Myocyte (in vitro differentiated cells): ENCODE measurements at regions not wholly inside any gene's neighbourhood (a gene's known extent, or its start where the extent isn't known, plus 50 kb on each side); places are given as distances from the start of the nearest gene placed in this dataset.

Experiments used
- DNase-seq: peaks from one replicate; pipeline ENCODE4 v3.0.0-alpha.2; 2012; ENCODE audit warnings: low read depth

GRCh38 chr12:53803194-53803593 is 51.4 kb upstream of the CISTR start:
- DNase-seq: no peak

- no peak for DNase-seq
Measured at GRCh38 chr12:53803703-53804102, 51.9 kb upstream of the CISTR start.

GRCh38 chr12:53804429-53804828 is 52.6 kb upstream of the CISTR start:
- DNase-seq: no peak

DNA sequence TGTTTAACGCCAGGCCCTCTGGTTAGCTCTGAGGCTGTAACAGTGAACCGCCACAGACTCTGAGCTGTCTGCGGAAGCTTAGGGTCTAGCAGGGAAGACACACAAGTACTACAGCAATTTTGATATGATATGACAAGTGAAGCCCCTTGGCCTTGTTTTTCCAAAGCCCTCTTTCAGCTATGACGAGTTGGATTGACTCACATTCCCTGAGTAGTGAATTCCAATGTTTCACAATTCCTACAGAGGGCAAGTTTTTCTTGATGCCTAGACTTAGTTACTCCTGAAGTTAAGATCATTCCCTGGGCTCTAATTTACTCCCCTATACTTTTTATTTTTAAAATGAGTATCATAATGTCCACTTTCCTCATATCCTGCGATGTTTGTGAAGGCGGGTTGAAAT is 53.3 kb upstream of the CISTR start:
- DNase-seq: no peak

DNA sequence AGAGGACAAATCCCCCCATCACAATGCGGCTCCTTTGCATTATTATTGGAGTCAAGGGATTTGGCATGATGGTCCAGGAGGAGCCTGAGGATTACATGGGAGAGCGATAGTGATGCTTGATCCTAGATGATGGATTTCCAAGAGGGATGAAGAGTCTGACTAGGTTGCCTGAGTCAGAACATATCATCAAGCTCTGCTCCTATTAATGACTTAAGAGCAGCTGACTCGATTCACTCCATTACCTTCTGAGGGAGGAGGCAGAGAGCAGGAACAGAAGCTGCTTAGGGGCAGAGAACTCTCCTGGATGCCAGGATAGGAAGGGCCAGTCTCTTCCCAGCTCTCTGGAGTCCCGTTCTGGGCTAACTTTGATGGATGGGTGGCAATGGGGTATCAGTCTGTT is 54.0 kb upstream of the CISTR start:
- DNase-seq: no peak

DNA sequence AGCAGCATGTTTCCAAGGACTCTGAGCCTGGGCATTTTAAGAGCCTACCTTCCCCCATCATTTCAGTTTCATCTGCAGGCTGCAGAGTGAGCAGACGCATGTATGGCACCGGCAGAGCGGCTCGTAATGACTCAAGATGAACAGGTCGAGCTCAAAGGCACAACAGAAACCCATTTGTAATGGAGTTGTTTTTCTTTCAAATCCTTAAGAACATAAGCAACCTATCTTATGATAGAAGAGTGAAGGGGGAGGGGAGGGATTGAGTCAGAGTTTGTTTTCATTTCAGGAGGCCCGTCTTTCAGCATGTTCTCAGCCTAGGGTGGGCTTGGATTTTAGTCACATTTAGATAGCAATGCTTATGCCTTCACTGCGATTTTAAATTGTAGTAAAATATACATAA is 54.9 kb upstream of the CISTR start:
- no peak for DNase-seq

- DNase-seq: no peak
Measured at GRCh38 chr12:53807322-53807860, 55.6 kb upstream of the CISTR start.

DNA sequence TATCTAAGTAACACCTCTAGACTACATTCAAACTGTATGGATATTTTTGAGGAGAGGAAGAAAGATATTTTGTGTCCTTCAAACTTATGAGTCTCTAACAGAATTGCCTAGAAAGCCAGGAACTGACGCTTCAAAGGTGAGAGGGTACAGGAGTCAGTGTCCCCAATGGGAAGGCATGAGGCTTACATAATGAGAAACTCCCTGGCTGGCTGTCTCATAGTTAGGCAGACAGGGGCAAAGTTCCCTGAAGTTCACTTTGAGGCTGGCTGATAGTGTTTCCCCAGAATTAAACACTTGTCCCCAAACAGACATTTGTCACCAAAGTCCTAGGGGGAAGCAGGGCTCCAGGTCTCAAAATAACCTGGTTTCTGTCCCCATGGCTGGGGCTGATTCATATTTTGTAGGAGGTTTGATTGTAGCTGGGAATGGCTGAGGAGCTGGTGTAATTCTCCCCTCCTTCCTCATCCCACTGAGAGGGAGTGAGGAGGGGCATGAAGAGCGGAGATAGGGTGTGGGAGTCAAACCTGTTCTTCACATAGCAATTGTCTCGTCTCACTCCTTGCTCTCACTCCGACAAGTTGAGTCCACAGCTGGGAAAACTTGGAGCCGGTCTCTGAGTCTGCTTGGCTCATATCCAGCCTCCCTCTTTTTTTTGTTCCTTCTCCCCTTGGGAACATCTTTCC is 56.4 kb upstream of the CISTR start:
- DNase-seq: no peak

- DNase-seq: peak; percentile 21
Measured at GRCh38 chr12:53809005-53809404, 57.2 kb upstream of the CISTR start.

DNA sequence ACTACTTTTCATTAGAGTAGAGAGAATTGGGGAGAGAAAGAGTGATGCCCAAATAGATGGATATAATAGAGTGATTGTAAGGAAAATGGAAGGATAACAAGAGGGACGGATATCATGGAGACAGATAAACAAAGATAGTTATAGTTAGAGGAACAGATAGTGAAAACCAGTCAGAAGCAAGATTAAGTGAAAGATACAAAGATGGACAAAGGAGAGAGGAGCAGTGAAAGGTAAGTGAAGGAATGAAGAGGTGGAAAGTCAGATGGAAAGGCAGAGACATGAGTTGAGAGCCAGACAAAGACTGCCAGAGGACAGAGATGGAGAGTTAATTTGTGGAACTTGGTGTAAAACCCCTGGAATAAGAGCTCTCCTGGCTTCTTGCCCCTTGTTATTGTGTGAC is 59.2 kb upstream of the CISTR start:
- no peak for DNase-seq

- peak; percentile 13 for DNase-seq
Measured at GRCh38 chr12:53811606-53812005, 59.8 kb upstream of the CISTR start.

DNA sequence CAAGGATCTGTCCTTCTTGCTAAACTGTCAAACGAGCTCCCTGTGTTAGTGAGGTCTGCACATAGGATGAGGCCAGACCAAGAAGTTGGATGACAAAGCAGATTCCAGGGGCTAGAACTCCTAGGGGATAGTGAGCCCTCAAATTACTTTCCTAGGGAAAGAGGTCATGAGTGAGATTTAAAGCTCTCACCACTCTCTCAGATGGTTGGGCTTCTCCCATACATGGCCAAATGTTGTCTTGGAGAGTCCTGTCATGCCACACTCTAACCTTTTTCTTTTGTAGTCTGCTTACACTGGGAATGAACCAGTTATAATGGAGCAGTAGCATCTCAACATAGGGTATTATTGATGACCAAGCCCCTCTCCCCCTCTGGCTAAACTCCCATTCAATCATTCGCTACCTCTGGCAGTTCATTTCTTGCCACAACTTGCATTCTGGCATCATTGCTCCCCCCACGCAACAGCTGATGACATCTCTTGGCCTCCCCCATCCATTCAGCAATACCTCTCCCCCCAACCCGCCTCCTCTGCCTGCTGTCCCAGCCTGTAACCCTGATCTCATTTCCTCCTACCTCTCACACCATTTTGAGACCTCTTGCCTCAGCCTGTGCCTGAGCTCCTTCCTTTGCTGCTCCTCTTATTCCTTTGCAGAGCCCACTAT is 64.7 kb upstream of the CISTR start:
- peak; percentile 12 for DNase-seq

- no peak for DNase-seq
Measured at GRCh38 chr12:53817021-53817389, 65.2 kb upstream of the CISTR start.

DNA sequence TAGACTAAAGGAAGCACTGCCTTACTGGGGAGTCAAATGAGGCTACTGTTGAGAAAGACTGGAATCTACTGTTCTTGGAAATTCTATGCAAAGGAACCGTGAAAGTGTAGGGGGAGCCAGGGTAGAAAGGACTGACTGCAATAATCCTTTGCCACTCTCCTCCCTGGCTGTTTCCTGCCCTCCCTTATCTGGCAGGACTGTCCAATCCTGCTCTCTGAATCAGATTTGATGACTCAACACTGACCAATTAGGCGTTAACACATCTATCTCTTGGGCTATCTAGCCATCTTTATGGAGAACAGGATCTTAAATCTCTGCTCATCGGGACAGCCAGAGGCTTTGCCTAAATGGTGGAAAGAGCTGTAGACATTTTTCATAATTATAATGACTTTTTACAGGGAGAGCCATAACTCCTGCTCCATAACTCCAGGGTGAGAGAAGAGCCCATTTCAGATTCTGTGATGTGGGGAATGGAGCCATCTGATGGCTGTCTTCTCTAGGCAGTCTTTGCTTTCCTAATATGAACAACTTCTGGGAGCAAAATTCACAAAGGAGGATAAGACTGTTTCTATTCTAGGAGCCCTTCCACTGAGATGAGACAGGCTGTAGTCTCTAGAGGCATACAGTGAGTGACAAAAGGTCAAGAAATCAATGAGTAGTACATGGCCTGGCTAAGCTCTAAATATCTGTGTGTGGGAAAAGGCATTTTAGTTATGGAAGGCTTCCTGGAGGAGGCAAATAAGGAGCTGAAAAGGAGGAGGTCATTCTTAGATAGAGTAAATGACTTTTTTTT is 68.9 kb upstream of the CISTR start:
- peak; percentile 44 for DNase-seq

DNA sequence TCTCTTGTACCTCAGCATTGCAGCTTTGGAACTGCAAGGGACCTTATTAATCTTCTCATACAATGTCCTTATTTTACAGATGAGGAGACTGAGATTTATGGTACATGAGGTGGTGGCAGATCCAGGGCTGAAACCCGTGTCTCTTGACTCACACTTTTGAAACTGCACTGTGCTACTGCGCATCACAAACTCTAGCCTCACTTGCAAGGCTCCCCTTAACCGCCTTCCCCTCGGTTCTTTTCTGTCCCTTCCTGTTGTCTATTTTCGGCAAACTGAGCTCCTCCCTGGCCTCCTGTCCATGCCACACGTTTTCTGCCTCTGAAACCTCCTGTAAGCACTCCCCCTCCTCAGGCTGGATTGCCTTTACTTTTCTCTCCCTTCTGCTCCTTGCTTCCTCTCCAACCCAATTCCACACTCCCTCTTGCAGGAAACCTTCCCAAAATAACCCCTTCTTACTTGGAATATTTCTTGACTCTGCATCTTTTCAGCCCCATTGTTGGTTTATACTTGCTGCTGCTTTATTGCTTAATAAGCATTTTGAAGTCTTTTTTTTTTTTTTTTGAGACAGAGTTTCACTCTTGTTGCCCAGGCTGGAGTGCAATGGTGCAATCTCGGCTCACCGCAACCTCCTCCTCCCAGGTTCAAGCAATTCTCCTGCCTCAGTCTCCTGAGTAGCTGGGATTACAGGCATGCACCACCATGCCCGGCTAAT is 72.4 kb upstream of the CISTR start:
- DNase-seq: no peak

DNA sequence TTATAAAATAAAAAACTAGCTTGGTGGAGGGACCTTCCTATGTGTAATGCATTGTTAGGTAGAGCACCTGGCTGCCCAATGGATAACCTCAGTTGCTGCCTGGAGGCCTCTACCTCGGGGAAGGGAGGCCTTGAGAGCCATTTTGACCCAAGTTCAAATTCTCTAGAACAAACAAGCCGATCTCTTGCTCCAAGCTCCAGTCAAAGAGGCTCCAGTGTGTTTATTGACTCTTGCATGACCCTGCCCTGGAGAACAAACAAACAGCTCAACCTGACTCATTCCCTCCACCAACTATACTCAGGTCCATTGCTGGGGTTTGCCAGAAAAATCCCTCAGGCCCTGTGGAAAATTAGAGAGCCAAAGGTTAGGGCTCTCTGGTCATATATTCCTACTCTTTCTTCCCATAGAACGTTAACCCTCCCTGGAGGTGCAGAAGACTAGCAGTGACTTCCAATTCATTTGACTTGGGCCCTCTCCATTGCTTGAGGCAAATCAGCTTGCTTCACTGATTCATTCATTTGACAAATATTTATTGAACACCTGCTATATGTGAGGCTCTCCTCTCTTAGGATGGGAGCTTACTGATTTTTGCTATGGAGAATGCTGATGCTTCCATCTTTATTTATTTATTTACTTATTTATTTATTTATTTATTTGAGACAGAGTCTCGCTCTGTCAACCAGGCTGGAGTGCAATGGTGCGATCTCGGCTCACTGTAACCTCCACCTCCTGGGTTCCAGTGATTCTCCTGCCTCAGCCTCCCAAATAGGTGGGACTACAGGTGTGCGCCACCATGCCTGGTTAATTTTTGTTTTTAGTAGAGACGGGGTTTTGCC is 73.7 kb upstream of the CISTR start:
- DNase-seq: no peak

- DNase-seq: no peak
Measured at GRCh38 chr12:53827306-53827705, 75.5 kb upstream of the CISTR start.

DNA sequence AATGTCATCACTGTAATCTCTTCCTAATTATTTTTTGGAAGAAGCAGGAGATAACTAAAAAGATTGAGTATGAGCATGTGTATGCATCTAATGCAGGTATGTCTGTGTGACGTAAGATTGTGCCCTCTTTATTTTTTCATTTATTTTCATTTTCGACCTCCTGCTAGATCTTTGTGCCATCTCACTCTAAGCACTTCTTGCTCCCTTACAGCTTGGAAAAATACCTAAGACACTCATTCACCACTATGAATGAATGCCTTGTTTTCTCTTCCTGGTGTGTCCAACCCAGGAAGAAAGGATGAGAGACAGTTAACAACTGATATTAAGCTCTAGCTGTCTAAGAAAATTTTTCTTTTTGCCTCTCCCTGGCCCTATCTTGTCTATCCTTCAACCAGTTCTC is 76.8 kb upstream of the CISTR start:
- no peak for DNase-seq

DNA sequence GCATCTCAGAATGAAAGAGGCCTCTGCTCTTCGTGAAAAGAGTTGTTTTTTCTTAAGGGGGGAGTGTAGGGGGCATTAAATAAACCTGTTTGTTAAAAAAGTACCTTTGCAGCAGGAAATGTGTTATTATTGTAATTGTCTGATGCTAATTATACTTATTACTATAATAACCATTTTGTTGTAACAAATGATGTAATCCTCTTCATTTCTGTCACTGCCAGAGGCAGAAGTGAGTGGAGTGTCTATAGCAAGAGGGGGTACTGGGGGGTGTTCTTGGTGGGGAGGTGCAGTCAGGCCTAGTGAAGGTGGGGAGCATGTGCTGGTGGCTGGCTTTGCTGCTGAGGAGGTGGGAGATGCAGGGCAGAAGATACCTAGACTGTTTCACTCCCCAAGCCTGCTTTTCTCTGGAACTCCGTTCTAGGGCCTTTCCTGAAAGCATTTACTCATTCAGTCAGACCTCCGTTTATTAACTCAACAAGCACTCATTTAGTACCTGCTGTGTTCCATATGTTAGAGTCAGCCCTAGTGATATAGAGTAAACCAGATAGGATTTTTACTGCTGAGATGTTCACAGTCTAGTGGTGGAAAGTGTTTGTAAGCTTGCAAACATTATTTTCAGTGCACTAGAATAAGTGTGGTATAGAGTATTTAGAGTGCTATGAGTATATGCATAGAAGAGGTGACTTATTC is 77.5 kb upstream of the CISTR start:
- no peak for DNase-seq

DNA sequence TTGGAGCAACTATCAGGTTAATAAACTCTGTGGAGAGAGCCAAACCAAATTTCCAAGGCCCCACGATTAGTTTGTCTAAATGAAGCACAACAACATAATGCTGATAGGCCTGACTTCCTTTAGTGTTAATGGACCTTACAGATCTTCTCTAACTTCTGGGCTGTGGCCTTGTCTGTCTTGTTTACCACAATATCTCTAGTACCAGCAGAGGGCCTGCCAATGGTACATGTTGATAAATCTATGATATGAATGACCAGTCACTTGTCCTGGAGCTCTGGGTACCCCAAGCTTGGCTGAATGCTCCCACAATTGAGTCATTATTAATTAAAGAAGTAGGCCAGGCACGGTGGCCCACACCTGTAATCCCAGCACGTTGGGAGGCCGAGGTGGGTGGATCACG is 78.9 kb upstream of the CISTR start:
- DNase-seq: no peak
